ENCODE measurements at regions not wholly inside any gene's neighbourhood (a gene's known extent, or its start where the extent isn't known, plus 50 kb on each side); places are given as distances from the start of the nearest gene placed in this dataset.

GRCh38 chr1:30511991-30512913, 211.1 kb downstream of the MATN1 start:
- H3K4me3 Mint-ChIP-seq, result no peak overlapping the region
- H3K27me3 Mint-ChIP-seq, result peaks cover 3% of the 10 kb centered on the region
- ChIA-PET CTCF (interaction anchor here (1.6 kb wide), 1 partner anchor 131 kb away, joined by 4 read pairs; no protein-coding TSS in a partner anchor), POLR2A (no interaction called here)
- H3K36me3 Mint-ChIP-seq (ENCODE audit: low read depth), result no peaks in the 10 kb centered on the region
- no peak for DNase-seq
- H3K4me1 Mint-ChIP-seq, result no peaks in the 10 kb centered on the region
- H3K9me3 Mint-ChIP-seq, result no peaks in the 10 kb centered on the region
- H3K27ac Mint-ChIP-seq, result no peak overlapping the region

- DNase-seq, result no peak
- ChIA-PET CTCF (no interaction called here), POLR2A (no interaction called here)
- H3K36me3 Mint-ChIP-seq (ENCODE audit: low read depth), result no peaks in the 10 kb centered on the region
- peaks cover 3% of the 10 kb centered on the region for H3K27me3 Mint-ChIP-seq
- no peaks in the 10 kb centered on the region for H3K4me1 Mint-ChIP-seq
- no peak overlapping the region for H3K27ac Mint-ChIP-seq
- H3K9me3 Mint-ChIP-seq, result no peaks in the 10 kb centered on the region
- H3K4me3 Mint-ChIP-seq, result no peak overlapping the region
Observed at GRCh38 chr1:30511563-30511962, 211.8 kb downstream of the MATN1 start.

- CTCF ChIA-PET, result no interaction called here
- Mint-ChIP-seq H3K4me3 (no peak overlapping the region), H3K27ac (no peak overlapping the region), H3K4me1 (no peaks in the 10 kb centered on the region), H3K36me3 (ENCODE audit: low read depth) (no peaks in the 10 kb centered on the region), H3K27me3 (peaks cover 3% of the 10 kb centered on the region), H3K9me3 (no peaks in the 10 kb centered on the region)
- DNase-seq, result no peak
- POLR2A ChIA-PET, result no interaction called here
Observed at GRCh38 chr1:30511106-30511505, 212.3 kb downstream of the MATN1 start.

- Mint-ChIP-seq H3K27ac (no peak overlapping the region), H3K4me1 (no peaks in the 10 kb centered on the region), H3K4me3 (no peak overlapping the region), H3K27me3 (peaks cover 3% of the 10 kb centered on the region), H3K9me3 (no peaks in the 10 kb centered on the region), H3K36me3 (ENCODE audit: low read depth) (no peaks in the 10 kb centered on the region)
- CTCF ChIA-PET, result no interaction called here
- no peak for DNase-seq
- POLR2A ChIA-PET, result no interaction called here
Observed at GRCh38 chr1:30509670-30510069, 213.7 kb downstream of the MATN1 start.

- no peaks in the 10 kb centered on the region for H3K9me3 Mint-ChIP-seq
- H3K27me3 Mint-ChIP-seq, result peaks cover 3% of the 10 kb centered on the region
- DNase-seq, result no peak
- no peaks in the 10 kb centered on the region for H3K36me3 Mint-ChIP-seq (ENCODE audit: low read depth)
- ChIA-PET POLR2A (no interaction called here), CTCF (no interaction called here)
- no peak overlapping the region for H3K27ac Mint-ChIP-seq
- no peaks in the 10 kb centered on the region for H3K4me1 Mint-ChIP-seq
- H3K4me3 Mint-ChIP-seq, result no peak overlapping the region
Observed at GRCh38 chr1:30508611-30509010, 214.8 kb downstream of the MATN1 start.

GRCh38 chr1:30508175-30508448, 215.3 kb downstream of the MATN1 start:
- POLR2A ChIA-PET, result no interaction called here

GRCh38 chr1:30507401-30508174, 215.8 kb downstream of the MATN1 start:
- Mint-ChIP-seq H3K27ac (no peak overlapping the region), H3K9me3 (no peaks in the 10 kb centered on the region), H3K4me3 (no peak overlapping the region), H3K36me3 (ENCODE audit: low read depth) (no peaks in the 10 kb centered on the region), H3K4me1 (no peaks in the 10 kb centered on the region), H3K27me3 (peaks cover 3% of the 10 kb centered on the region)
- no peak for DNase-seq
- ChIA-PET CTCF (no interaction called here), POLR2A (no interaction called here)

More at GRCh38 chr1:30508175-30508448, 215.3 kb downstream of the MATN1 start:
- no peaks in the 10 kb centered on the region for H3K9me3 Mint-ChIP-seq
- H3K4me1 Mint-ChIP-seq, result no peaks in the 10 kb centered on the region
- no peak for DNase-seq
- no peak overlapping the region for H3K4me3 Mint-ChIP-seq
- CTCF ChIA-PET, result no interaction called here
- H3K27ac Mint-ChIP-seq, result no peak overlapping the region
- H3K27me3 Mint-ChIP-seq, result peaks cover 3% of the 10 kb centered on the region
- no peaks in the 10 kb centered on the region for H3K36me3 Mint-ChIP-seq (ENCODE audit: low read depth)

- Mint-ChIP-seq H3K27me3 (peaks cover 6% of the 10 kb centered on the region), H3K9me3 (no peaks in the 10 kb centered on the region), H3K4me3 (no peak overlapping the region), H3K4me1 (no peaks in the 10 kb centered on the region), H3K36me3 (ENCODE audit: low read depth) (no peaks in the 10 kb centered on the region), H3K27ac (no peak overlapping the region)
- POLR2A ChIA-PET, result no interaction called here
- DNase-seq, result no peak
- CTCF ChIA-PET, result no interaction called here
Observed at GRCh38 chr1:30507016-30507312, 216.4 kb downstream of the MATN1 start.

- Mint-ChIP-seq H3K9me3 (no peaks in the 10 kb centered on the region), H3K27ac (no peak overlapping the region), H3K27me3 (peaks cover 6% of the 10 kb centered on the region), H3K4me3 (no peak overlapping the region), H3K36me3 (ENCODE audit: low read depth) (no peaks in the 10 kb centered on the region), H3K4me1 (no peaks in the 10 kb centered on the region)
- ChIA-PET CTCF (no interaction called here), POLR2A (no interaction called here)
- DNase-seq, result no peak
Observed at GRCh38 chr1:30506291-30507015, 216.9 kb downstream of the MATN1 start.

GRCh38 chr1:30505853-30506252, 217.5 kb downstream of the MATN1 start:
- Mint-ChIP-seq H3K4me1 (no peaks in the 10 kb centered on the region), H3K36me3 (ENCODE audit: low read depth) (no peaks in the 10 kb centered on the region), H3K9me3 (no peaks in the 10 kb centered on the region), H3K4me3 (no peak overlapping the region), H3K27ac (no peak overlapping the region), H3K27me3 (peaks cover 6% of the 10 kb centered on the region)
- CTCF ChIA-PET, result no interaction called here
- POLR2A ChIA-PET, result no interaction called here
- no peak for DNase-seq

GRCh38 chr1:30492451-30492850, 230.9 kb downstream of the MATN1 start:
- Mint-ChIP-seq H3K4me1 (no peaks in the 10 kb centered on the region), H3K27me3 (peaks cover 2% of the 10 kb centered on the region), H3K36me3 (ENCODE audit: low read depth) (no peaks in the 10 kb centered on the region), H3K4me3 (no peak overlapping the region), H3K27ac (no peak overlapping the region), H3K9me3 (no peaks in the 10 kb centered on the region)
- DNase-seq, result no peak
- POLR2A ChIA-PET, result no interaction called here
- CTCF ChIA-PET, result interaction anchor here (0.6 kb wide), 1 partner anchor 396 kb away, joined by 4 read pairs; no protein-coding TSS in a partner anchor

- no peaks in the 10 kb centered on the region for H3K4me1 Mint-ChIP-seq
- H3K27ac Mint-ChIP-seq, result no peak overlapping the region
- H3K36me3 Mint-ChIP-seq (ENCODE audit: low read depth), result no peaks in the 10 kb centered on the region
- no peak for DNase-seq
- ChIA-PET POLR2A (no interaction called here), CTCF (interaction anchor here (0.6 kb wide), 1 partner anchor 395 kb away, joined by 4 read pairs; no protein-coding TSS in a partner anchor)
- H3K4me3 Mint-ChIP-seq, result no peak overlapping the region
- no peaks in the 10 kb centered on the region for H3K9me3 Mint-ChIP-seq
- peaks cover 2% of the 10 kb centered on the region for H3K27me3 Mint-ChIP-seq
Observed at GRCh38 chr1:30491831-30492230, 231.6 kb downstream of the MATN1 start.

GRCh38 chr1:30490554-30491053, 232.8 kb downstream of the MATN1 start:
- no peaks in the 10 kb centered on the region for H3K27me3 Mint-ChIP-seq
- POLR2A ChIA-PET, result no interaction called here
- H3K36me3 Mint-ChIP-seq (ENCODE audit: low read depth), result no peaks in the 10 kb centered on the region

More at GRCh38 chr1:30490554-30491053, 232.8 kb downstream of the MATN1 start:
- Mint-ChIP-seq H3K27ac (no peak overlapping the region), H3K4me3 (no peak overlapping the region), H3K9me3 (no peaks in the 10 kb centered on the region), H3K4me1 (no peaks in the 10 kb centered on the region)
- CTCF ChIA-PET, result no interaction called here
- DNase-seq, result no peak
